G401 (cell line): ENCODE measurements at regions not wholly inside any gene's neighbourhood (a gene's known extent, or its start where the extent isn't known, plus 50 kb on each side); places are given as distances from the start of the nearest gene placed in this dataset.

ENCODE experiments used
- DNase-seq: peaks from one replicate; pipeline ENCODE4 v3.0.0-alpha.2; 2015; ENCODE audit warnings: low spot score
- in situ Hi-C: cut with HindIII; loops from 2 replicates; pipeline ENCODE4 v1.10.0; 2016; ENCODE audit warnings: low sequenced_read_pairs, mixed read lengths

DNA sequence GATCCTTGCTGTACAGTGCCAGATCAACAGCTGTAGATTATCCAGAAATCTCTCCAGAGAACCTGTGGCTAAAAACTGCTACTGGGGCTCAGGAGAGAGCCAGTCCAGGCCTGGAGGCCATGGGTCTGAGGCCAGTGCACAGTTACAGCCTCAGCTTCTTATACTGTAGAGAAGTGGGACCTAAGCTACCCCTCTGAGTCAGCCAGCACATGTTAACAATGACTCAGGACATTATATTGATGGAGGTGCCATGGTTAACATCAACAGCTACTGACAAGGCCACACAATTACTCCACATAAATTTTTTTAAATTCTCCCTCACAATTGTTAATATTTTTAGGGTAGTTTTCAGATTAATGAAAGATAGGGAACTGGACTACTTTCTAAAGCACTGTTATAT is 138.5 kb downstream of the RBM26 start:
- in situ Hi-C loops, result no loop called here
- no peak for DNase-seq

DNA sequence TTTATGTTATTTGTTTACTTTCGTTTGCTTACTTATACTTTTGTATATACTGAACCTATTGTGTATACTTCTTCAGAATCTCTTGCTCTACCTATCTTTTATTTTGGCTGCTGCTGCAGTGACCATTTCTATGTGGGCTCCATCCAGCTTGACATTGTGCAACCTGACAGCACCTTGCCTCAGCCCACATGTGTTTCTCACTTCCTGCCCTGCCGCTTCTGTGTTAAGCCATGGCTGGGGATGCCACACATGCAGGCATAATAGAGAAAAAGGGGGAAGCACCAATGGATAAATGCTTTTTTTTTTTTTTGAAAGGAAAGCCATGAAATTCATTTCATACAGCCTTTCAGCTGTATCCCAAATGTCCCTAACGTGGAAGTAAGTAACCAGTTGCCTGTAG is 147.6 kb downstream of the RBM26 start:
- DNase-seq, result no peak
- in situ Hi-C loops, result no loop called here

DNA sequence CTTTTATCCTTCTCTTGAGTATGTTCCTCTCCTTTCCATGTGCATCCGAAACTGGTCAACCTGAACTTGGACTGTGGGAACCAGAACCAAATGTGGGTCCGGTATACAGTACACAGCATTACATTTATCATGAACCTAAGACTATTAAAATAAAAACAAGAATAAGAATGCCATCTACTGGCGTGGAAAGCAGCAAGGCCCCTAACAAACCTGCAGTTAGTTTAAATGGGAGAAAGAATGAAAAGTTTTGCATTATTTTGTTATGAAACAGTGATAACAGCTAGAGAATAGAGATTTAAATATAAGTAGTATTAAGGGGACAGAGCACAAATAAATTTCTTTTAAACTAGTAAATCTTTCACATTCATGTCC is 159.5 kb downstream of the RBM26 start:
- no peak for DNase-seq

DNA sequence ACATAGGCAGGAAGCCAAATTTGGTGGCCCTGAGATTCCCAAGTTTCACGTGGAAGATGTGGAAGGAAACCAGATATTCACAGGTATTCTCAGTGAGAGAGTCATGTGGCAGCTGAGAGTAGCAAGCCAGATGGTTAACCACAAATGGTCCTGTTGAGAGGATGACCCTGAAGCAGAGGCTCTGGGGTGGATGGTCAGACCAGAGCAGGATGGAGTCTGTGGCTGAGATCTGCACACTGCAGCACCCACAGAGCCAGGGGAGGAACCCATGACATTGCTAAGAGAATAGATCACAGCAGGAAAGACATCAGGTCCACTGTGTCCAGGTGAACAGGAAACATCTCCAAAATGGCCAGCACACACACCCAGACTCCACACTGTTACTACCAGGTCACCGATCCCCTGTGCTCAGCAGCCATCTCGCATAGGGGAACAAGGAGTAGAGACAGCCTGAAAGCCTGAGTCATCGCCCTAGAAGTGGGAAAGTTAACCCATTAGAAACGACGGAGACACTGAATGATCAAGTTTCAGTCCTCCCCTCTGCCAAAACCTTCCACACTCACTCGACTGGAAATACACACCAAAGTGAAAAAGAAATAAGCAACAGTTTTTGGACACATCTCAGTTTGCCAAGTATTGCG is 160.0 kb downstream of the RBM26 start:
- in situ Hi-C loops, result no loop called here
- DNase-seq, result no peak

More for the DNA sequence above, 159.5 kb downstream of the RBM26 start:
- in situ Hi-C loops, result no loop called here

DNA sequence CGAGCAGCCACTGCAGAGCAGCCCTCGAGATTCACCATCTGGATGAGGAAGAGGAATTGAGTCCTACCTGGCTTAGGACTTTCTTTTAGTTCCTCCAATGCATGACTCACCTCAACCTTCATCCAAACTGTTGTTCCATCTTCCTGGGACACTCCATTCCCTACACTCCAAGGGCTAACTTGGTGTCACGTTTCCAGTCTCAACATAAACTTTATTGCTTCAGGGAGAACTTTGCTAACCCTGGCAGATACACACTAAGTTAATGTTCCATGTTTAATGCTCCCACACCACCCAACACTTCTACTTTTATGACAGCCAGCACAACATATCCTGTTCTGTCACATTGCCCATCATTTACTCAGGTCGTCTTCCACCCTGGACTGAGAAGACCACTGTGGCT is 164.4 kb downstream of the RBM26 start:
- in situ Hi-C loops, result no loop called here
- DNase-seq, result no peak

DNA sequence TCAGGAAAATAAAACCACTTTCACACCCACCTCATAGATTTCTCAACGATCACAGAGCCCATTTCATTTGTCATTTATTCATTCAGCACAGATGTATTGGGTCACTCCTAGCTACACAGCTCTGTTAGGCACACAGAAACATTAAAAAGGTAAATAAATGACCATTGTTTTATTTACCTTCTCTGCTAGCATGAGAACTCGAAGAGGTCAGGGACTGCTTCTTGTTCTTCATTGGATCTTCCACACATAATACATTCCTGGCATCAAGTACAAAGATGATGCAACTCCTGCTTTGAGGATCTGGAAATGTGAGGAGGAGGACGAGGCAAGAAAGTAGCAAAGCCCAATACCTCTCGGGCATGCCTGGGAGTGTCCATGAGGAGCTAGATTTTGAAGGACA is 168.1 kb downstream of the RBM26 start:
- in situ Hi-C loops, result no loop called here
- DNase-seq, result no peak

DNA sequence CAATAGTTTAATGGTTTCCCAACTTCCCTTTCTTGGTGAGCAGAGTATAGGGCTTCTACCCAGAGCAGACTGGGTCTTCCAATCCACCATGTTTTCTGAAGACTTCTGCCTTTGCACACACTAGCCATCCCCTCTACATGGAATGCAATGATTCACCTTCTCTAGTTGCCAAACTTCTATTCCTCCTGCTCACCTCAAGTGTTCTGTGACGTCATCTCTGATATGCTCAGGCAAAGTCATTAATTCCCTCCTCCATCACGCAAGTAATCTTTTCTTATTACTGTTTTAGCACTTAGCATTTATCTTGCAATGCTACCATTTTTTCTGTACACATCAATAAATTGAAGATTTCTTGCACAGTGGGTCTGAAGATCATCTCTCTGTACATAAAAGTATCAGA is 174.2 kb downstream of the RBM26 start:
- DNase-seq, result no peak
- in situ Hi-C loops, result no loop called here

DNA sequence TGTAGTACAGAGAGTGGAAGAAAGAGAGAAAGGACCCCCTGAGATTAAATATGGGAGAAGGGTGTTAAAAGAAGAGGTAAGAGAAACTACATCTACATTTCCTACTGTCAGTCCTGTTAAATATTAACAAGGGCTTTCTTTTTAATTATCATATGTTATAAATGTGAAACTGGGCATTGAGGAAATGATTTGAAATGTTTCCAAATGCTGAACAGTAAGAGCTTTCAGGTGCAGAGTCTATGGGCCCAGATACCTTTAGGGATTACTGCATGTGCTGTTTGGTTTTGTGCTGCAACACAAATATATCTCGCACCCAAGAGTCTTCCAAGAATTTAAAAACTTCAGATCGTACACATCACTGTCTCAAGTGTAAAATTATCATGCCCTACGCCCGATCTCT is 176.3 kb downstream of the RBM26 start:
- no peak for DNase-seq
- in situ Hi-C loops, result no loop called here

DNA sequence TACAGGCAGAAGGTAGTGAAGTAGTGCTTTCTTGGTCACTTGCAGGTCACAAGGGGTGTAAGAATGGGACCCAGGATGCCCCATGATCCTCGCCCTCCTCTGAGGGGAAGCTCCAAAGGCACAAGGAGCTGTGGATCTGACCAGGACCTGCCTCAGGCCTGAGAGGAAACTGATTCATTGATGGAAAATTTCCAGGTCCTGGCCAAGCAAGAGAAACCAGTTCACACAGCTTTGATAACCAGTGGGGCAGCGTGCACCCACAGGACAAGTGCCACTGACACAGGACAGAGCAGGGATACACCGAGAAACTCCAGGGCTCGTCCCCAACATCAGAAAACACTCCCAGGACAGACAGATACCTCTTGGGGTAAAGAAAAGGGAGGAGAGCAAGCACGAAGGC is 177.1 kb downstream of the RBM26 start:
- in situ Hi-C loops, result no loop called here
- no peak for DNase-seq

DNA sequence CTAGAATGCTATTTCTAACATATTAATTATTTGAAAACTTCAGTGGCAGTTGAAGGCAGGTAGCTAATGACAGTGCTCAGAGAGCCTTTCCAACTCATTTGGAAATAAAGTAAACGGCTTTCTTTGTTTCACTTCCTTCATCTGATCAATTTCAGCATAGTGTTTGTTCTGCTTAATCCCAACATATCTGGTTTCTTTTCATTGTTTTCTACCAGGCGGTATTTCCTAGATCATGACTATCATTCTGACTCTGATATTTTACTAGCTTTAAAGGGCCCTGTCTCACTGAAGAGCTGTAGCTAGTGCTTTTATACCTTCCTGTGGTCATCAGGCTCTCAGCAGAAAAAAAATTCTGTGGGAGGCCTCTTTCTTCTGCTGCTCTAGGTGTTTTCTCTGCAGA is 178.6 kb downstream of the RBM26 start:
- in situ Hi-C loops, result no loop called here
- no peak for DNase-seq

DNA sequence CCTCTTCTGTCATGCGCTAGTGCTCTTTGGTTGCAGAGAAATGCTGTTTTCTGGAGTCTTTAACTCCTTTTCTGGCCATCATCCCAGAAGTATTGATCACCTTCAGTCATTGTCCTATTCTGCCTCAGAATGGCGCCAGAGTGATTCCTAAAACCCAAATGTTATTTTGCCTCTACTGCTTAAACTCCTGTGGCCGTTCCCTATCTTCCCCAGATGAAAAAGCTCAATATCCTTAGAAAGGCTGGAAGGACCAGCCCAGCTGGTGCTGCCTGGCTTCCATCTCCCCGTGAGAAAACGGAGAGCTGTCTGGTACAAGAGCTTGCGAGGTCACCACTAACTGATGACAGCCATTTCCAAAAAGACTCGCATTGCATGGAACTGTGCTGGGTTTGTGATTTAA is 179.1 kb downstream of the RBM26 start:
- no peak for DNase-seq
- in situ Hi-C loops, result no loop called here

DNA sequence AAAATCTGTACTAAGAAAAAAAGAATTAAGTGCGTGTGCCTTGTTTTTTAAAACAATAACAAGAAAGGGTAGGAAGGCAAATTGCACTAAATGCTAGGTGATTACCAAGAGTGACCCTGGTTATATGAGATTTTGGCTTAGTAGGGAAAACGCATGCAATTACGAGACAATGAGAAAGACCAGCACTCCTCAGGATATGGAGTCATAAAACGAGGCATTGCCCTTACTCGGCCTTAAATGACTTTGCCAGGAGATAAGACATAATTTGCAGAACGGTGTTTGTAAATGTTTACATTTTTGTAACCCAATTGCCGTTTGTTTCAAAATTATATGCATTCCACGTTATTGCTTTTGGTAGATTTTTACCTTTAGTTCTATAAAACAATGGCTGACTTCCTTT is 179.8 kb downstream of the RBM26 start:
- DNase-seq, result no peak
- in situ Hi-C loops, result no loop called here

DNA sequence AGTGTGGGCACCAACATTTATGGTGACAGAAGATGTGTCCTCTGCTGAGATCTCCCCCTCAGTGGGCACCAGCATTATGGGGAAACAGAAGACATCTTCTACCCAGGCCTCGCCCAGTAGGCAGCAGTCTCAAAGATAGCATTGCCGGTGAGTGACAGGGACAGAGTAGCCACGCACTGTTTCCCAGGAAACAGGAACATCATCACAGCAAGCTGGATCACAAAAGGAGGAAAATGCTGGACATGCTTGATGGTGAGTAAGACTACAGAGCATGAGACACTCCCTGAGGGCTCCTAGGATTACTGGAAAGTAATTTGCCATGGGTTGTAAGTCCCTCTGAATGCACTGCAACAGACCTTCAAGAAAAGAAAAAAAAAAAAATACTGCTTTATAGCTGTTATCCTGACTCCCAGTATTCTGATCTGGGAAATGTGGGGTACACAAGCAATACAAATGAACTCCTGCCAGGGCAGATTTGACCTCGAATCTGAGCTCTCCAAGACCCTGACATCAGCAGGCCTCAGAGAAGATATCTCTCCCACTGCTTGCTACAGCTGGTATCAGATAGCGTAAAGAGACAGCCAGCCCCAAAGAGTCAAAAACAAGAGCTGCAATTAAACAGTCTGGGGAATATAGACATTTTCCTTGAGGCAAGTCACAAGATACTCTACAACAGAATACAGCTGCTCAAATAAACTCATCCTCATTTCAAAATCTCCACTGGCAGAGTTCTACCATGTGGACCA is 180.4 kb downstream of the RBM26 start:
- DNase-seq, result no peak
- in situ Hi-C loops, result no loop called here

DNA sequence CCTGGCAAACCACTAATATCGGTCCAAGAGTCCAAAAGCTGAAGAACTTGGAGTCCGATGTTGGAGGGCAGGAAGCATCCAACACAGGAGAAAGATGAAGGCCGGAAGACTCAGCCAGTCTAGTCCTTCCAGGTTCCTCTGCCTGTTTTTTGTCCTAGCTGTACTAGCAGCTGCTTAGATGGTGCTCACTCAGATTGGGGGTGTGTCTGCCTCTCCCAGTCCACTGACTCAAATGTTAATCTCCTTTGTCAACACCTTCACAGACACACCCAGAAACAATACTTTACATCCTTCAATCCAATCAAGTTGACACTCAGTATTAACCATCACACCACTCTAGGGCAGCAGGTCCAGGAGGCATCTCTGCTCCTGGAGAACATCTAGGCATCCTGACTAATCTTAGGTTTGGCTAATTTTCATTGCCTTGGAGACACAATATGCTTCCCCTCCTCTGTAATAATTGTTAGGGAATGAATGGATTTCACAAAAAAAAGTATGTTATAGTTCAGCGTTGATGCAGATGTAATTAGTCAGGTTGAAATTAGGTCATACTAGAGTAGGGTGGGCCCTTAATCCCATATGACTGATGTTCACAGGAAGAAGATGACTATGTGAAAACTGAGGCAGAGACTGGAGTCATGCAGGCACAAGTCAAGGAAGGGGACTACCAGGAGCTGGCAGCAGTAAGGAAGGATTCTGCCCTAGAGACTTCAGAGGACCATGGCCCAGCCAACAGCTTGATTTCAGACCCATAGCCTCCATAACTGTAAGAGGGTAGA is 183.4 kb downstream of the RBM26 start:
- DNase-seq, result no peak
- in situ Hi-C loops, result no loop called here

DNA sequence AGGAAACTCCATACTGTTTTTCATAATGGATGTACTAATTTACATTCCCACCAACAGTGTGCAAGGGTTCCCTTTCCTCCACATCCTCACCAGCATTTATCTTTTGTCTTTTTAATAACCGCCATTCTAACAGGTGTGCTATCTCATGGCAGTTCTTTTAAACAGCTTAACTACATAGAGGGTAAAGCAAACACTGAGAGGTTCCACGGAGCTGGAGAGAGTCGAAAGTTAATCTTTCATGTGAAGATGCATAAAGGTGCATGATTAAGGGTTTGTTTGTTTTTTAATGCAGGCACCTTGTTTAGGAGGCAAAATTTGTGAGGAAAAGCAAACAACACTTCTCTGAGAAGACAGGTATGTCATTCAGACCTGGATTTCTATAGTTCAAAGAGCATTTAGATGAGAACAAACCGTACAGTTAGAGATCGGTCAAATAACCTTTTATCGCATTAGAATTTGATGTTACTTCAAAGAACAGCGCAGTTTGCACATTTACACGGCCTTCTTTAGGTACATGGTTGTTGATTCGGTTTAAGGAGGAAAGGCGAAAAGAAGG is 193.9 kb downstream of the RBM26 start:
- in situ Hi-C loops, result no loop called here
- DNase-seq, result no peak

DNA sequence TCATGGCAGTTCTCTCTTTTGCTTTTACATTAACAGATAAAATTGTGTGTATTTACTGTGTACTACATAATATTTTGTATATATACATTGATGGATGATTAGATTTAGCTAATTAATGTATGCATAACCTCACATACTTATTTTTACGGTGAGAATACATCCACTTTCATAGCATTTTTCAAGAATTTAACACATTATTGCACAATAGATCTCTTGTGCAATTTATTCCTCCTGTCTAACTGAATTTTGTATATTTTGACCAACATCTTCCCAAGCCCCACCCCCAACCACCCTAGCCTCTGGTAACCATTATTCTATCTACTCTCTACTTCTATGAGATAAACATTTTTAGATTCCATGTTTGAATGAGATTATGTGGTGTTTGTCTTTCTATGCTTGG is 194.7 kb downstream of the RBM26 start:
- in situ Hi-C loops, result no loop called here
- no peak for DNase-seq

DNA sequence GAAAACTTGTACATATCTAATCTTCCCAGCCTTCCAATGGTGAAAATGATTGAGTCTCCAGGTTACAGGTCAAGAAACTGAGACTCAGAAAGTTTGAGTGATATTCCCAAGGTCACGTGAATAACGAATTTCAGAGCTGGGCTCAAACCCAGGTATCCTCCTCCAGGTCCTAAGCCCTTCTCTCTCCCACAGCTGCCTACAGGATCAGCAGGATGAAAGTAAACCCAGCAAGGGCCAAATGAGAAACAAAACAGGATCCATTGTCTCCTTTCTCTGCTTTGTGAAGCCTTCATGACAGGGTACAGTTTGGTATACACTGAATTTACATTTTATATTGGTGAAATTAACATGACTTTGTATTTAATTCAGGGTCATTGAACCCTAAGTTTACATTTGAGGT is 208.1 kb downstream of the RBM26 start:
- DNase-seq, result no peak
- in situ Hi-C loops, result no loop called here

DNA sequence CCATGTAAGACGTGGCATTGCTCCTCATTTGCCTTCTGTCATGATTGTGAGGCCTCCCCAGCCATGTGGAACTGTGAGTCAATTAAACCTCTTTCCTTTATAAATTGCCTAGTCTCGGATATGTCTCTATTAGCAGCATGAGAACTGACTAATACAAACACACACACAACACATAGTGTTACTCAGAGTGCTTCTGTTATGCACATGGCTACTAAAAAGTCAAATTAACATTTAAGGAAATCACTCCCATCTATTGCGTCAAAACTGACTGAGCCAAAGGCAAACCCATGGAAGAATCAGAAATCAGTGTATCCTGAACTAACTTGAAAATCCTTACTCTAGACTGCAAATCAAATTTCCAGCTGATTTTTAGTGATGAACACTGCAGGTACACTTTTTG is 209.2 kb downstream of the RBM26 start:
- no peak for DNase-seq
- in situ Hi-C loops, result no loop called here

DNA sequence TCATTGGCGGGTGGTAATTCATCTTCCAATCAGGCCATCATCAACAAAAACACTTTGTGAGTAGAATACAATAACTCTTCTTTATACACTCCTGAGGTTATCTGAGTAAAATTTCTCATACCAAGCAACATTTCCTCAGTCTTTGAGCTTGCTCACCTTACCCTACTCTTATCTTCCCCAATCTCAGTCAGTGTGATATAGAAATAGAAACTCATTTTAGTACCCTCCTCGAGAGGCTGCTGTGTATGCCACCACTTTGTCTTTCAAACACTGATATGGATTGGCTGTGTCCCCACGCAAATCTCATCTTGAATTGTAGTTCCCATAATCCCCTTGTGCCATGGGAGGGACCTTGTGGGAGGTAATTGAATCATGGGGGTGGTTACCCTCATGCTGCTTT is 209.7 kb downstream of the RBM26 start:
- in situ Hi-C loops, result no loop called here
- DNase-seq, result no peak

DNA sequence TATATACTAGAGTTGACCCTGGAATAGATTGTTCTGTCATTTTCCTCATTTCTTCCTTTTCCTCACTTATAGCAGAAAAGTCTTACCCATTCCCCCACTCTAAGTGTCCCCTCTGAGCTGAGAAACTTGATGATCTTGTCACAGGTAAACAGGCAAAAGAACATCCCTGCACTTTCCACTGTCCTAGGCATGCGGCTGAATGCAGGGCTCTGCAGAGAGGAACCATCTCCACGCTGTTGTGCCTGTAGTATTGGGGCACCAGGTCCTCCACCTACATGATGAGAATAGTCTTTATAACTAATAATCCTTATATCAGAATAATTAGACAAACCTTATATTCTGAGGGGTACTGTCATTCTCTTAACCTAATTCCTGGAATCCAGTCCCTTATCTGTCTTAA is 211.3 kb downstream of the RBM26 start:
- DNase-seq, result no peak
- in situ Hi-C loops, result no loop called here
